ENCODE measurements at regions not wholly inside any gene's neighbourhood (a gene's known extent, or its start where the extent isn't known, plus 50 kb on each side); places are given as distances from the start of the nearest gene placed in this dataset.
"Not testable (repeated sequence)": the region's sequence is repeated elsewhere in the genome, so short reads cannot be mapped to it uniquely, and the experiment has no call there.

DNA sequence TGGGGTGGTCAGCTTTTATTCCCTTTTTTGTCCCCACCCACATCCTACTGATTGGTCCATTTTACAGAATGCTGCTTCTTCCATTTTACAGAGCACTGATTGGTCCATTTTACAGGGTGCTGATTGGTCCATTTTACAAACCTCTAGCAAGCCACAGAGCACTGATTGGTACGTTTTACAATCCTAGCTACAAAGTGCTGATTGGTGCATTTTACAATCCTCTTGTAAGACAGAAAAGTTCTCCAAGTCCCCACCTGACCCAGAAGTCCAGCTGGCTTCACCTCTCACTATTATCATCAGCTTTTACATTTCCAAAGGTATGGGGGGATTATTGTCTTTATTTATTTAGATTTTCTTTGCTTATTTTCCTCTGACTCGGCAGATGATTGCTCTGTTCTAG is 390.4 kb upstream of the STXBP6 start:
- not testable (repeated sequence) for TF ChIP-seq CTCF (IDR thresholded peaks at IDR 0.05; ENCODE audit: insufficient read depth, low read length, poor library complexity, severe bottlenecking); EZH2phosphoT487 (conservative IDR thresholded peaks at IDR 0.05; ENCODE audit: low read length)
